T-cell (primary cell): ENCODE measurements at regions not wholly inside any gene's neighbourhood (a gene's known extent, or its start where the extent isn't known, plus 50 kb on each side); places are given as distances from the start of the nearest gene placed in this dataset.
"Not testable (repeated sequence)": the region's sequence is repeated elsewhere in the genome, so short reads cannot be mapped to it uniquely, and the experiment has no call there.

ENCODE experiments used
- ATAC-seq, 4 experiments: fragments of 200-7000 bp in 3 of 4; fragments of 150-1000 bp in 1 of 4; cut with Tn5 transposase; replicated peaks in 1 of 4; 1 replicate in 3 of 4; 2 replicates in 1 of 4; pipeline ENCODE4 v1.10.0; 2021; ENCODE audit warnings: moderate library complexity in 3 of 4, mild to moderate bottlenecking in 2 of 4, moderate number of reproducible peaks in 1 of 4
- CTCF ChIA-PET, 2 donors: fragments of 300-600 bp; sonication (Branson Sonifier 250); formaldehyde crosslinking; loops; one replicate each; lab custom pipeline; 2022; ENCODE audit warnings: antibody characterized with exemption in 2 of 2; lab: Charles Lee
- POLR2A ChIA-PET, 2 donors: fragments of 300-600 bp; sonication (Branson Sonifier 250); formaldehyde crosslinking; loops; one replicate each; lab custom pipeline; 2022; ENCODE audit warnings: antibody characterized with exemption in 2 of 2; lab: Charles Lee
- DNase-seq, 35 experiments: peaks; one replicate each; pipeline versions ENCODE4 v3.0.0 to v3.0.0-alpha.2; 2013 to 2023
- H3K27ac ChIP-seq: one replicate; pipeline ENCODE4 v1.5.1; 2013; ENCODE audit warnings: low read length
- H3K27me3 ChIP-seq, 2 experiments: replicated peaks in 1 of 2; 1 replicate in 1 of 2; 2 replicates in 1 of 2; pipeline versions ENCODE4 v1.6.1 to v1.7.0; 2013; ENCODE audit warnings: low read length in 1 of 2, mixed read lengths in 1 of 2; ENCODE audit not compliant: control insufficient read depth in 2 of 2, insufficient read depth in 2 of 2; ENCODE audit errors: extremely low read depth in 1 of 2
- H3K36me3 ChIP-seq, 2 donors: 1 replicate in 1 of 2; 2 replicates in 1 of 2; pipeline versions ENCODE4 v1.6.1 to v1.7.0; 2013; ENCODE audit warnings: low read length in 1 of 2; ENCODE audit not compliant: control insufficient read depth in 2 of 2, insufficient read depth in 1 of 2; ENCODE audit errors: extremely low read depth in 1 of 2
- H3K4me1 ChIP-seq, 2 experiments: 1 replicate in 1 of 2; 2 replicates in 1 of 2; pipeline versions ENCODE4 v1.6.1 to v1.7.0; 2013; ENCODE audit warnings: low read length in 2 of 2, mixed read lengths in 1 of 2; ENCODE audit not compliant: insufficient read depth in 2 of 2, control insufficient read depth in 1 of 2; ENCODE audit errors: extremely low read depth in 1 of 2
- H3K4me3 ChIP-seq, 2 donors: 1 replicate in 1 of 2; 2 replicates in 1 of 2; pipeline versions ENCODE4 v1.5.1 to v1.7.0; 2013; ENCODE audit warnings: mild to moderate bottlenecking in 2 of 2, low read length in 1 of 2, moderate library complexity in 1 of 2; ENCODE audit not compliant: control insufficient read depth in 1 of 2; ENCODE audit errors: extremely low read depth in 1 of 2
- H3K9me3 ChIP-seq: 2 replicates; pipeline ENCODE4 v1.7.0; 2013
- H3K27ac Mint-ChIP-seq, 2 donors: one replicate each; pipeline ENCODE4 v1.8.0; 2020 to 2021; ENCODE audit warnings: mild to moderate bottlenecking in 2 of 2, mixed read lengths in 2 of 2
- H3K27me3 Mint-ChIP-seq, 2 donors: one replicate each; pipeline ENCODE4 v1.8.0; 2021 to 2022; ENCODE audit warnings: mixed read lengths in 2 of 2
- H3K36me3 Mint-ChIP-seq: one replicate; pipeline ENCODE4 v1.8.0; 2021; ENCODE audit warnings: mixed read lengths
- H3K4me1 Mint-ChIP-seq, 3 donors: one replicate each; pipeline ENCODE4 v1.8.0; 2020 to 2022; ENCODE audit warnings: mixed read lengths in 3 of 3, mild to moderate bottlenecking in 1 of 3
- H3K4me3 Mint-ChIP-seq, 3 donors: one replicate each; pipeline ENCODE4 v1.8.0; 2020 to 2022; ENCODE audit warnings: mild to moderate bottlenecking in 3 of 3, mixed read lengths in 3 of 3, moderate library complexity in 3 of 3
- H3K9me3 Mint-ChIP-seq, 3 donors: one replicate each; pipeline ENCODE4 v1.8.0; 2020 to 2022; ENCODE audit warnings: mixed read lengths in 3 of 3
- WGBS: methylation state at CpG from one replicate; pipeline ENCODE4 v1.1.5; 2013; ENCODE audit warnings: missing lambda C conversion rate; ENCODE audit not compliant: insufficient coverage; 5-methylcytosine and 5-hydroxymethylcytosine counted together

- Mint-ChIP-seq H3K4me1 (no peaks in the 10 kb centered on the region), H3K27ac (no peak overlapping the region), H3K9me3 (peaks cover 0 to 8% (median 0%) of the 10 kb centered on the region in 3 donors), H3K4me3 (no peak overlapping the region), H3K36me3 (no peaks in the 10 kb centered on the region), H3K27me3 (peaks cover 0 to 3% of the 10 kb centered on the region in 2 donors)
- DNase-seq (no peak), ATAC-seq (no peak)
- H3K27me3 ChIP-seq = no peaks in the 10 kb centered on the region
- H3K4me3 ChIP-seq = no peak overlapping the region
- ChIA-PET CTCF (no interaction called here), POLR2A (no interaction called here)
- H3K4me1 ChIP-seq = no peaks in the 10 kb centered on the region
- no peaks in the 10 kb centered on the region for H3K9me3 ChIP-seq
- no peak overlapping the region for H3K27ac ChIP-seq
- no peaks in the 10 kb centered on the region for H3K36me3 ChIP-seq
Measured at GRCh38 chr1:174079796-174080195, 57.6 kb upstream of the RC3H1 start.

DNA sequence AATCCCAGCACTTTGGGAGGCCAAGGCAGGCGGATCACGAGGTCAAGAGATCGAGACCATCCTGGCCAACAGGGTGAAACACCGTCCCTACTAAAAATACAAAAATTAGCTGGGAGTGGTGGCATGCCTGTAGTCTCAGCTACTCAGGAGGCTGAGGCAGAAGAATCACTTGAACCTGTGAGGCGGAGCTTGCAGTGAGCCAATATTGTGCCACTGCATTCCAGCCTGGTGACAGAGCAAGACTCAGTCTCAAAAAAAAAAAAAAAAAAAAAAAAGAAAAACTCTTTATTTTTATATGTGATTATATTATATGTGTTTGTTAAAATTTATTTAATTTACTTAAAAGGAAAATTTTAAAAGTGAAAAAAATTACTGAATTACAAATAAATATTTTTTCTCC lies 56.8 kb upstream of the RC3H1 start:
- H3K36me3 Mint-ChIP-seq, ATAC-seq, H3K27ac ChIP-seq, H3K4me1 Mint-ChIP-seq, H3K27ac Mint-ChIP-seq, DNase-seq, H3K27me3 Mint-ChIP-seq, H3K4me3 ChIP-seq, H3K9me3 Mint-ChIP-seq, H3K27me3 ChIP-seq, H3K4me3 Mint-ChIP-seq, H3K36me3 ChIP-seq, POLR2A ChIA-PET, H3K4me1 ChIP-seq, H3K9me3 ChIP-seq: not testable (repeated sequence)
- WGBS = no CpG with 5 or more reads among the region's 5 CpGs
- CTCF ChIA-PET = interaction anchor here in 1 of 2 donors (0.7 kb wide), 1 partner anchor 152 kb away, joined by 4 read pairs; no protein-coding TSS in a partner anchor

GRCh38 chr1:174077749-174078490 lies 55.8 kb upstream of the RC3H1 start:
- peaks cover 0 to 3% of the 10 kb centered on the region in 2 donors for H3K27me3 Mint-ChIP-seq
- H3K4me1 Mint-ChIP-seq = no peaks in the 10 kb centered on the region
- H3K4me3 ChIP-seq = no peak overlapping the region
- CTCF ChIA-PET = no interaction called here
- no peaks in the 10 kb centered on the region for H3K36me3 ChIP-seq
- no peaks in the 10 kb centered on the region for H3K27me3 ChIP-seq
- H3K27ac ChIP-seq = no peak overlapping the region
- no peak for ATAC-seq
- WGBS = 74% methylated on average over 6 of the region's 7 CpGs
- no peaks in the 10 kb centered on the region for H3K36me3 Mint-ChIP-seq
- H3K27ac Mint-ChIP-seq = no peak overlapping the region
- H3K9me3 ChIP-seq = no peaks in the 10 kb centered on the region
- POLR2A ChIA-PET = no interaction called here
- no peak for DNase-seq
- H3K4me1 ChIP-seq = no peaks in the 10 kb centered on the region
- no peak overlapping the region for H3K4me3 Mint-ChIP-seq
- H3K9me3 Mint-ChIP-seq = peaks cover 0 to 8% (median 0%) of the 10 kb centered on the region in 3 donors

- H3K27ac ChIP-seq = no peak overlapping the region
- Mint-ChIP-seq H3K27ac (no peak overlapping the region), H3K36me3 (no peaks in the 10 kb centered on the region), H3K4me3 (no peak overlapping the region), H3K9me3 (no peaks in the 10 kb centered on the region), H3K4me1 (no peaks in the 10 kb centered on the region), H3K27me3 (peaks cover 3 to 5% of the 10 kb centered on the region in 2 donors)
- H3K4me3 ChIP-seq = no peak overlapping the region
- ChIA-PET POLR2A (interaction anchor here in 1 of 2 donors (0.6 kb wide), 1 partner anchor 18 kb away, joined by 3 read pairs; no protein-coding TSS in a partner anchor), CTCF (interaction anchor here in 1 of 2 donors (0.5 kb wide), 1 partner anchor 1217 kb away, joined by 3 read pairs; no protein-coding TSS in a partner anchor)
- WGBS = no CpG with 5 or more reads among the region's 2 CpGs
- no peaks in the 10 kb centered on the region for H3K27me3 ChIP-seq
- DNase-seq = no peak
- no peaks in the 10 kb centered on the region for H3K36me3 ChIP-seq
- no peaks in the 10 kb centered on the region for H3K9me3 ChIP-seq
- no peaks in the 10 kb centered on the region for H3K4me1 ChIP-seq
- no peak for ATAC-seq
Measured at GRCh38 chr1:174075245-174075692, 53.1 kb upstream of the RC3H1 start.

GRCh38 chr1:174074757-174075156 lies 52.6 kb upstream of the RC3H1 start:
- no peaks in the 10 kb centered on the region for H3K9me3 Mint-ChIP-seq
- H3K36me3 Mint-ChIP-seq = no peaks in the 10 kb centered on the region
- DNase-seq (peak in 1 of 35 experiments; percentile 16), ATAC-seq (no peak)
- Histone ChIP-seq H3K4me1 (no peaks in the 10 kb centered on the region), H3K36me3 (no peaks in the 10 kb centered on the region), H3K9me3 (no peaks in the 10 kb centered on the region), H3K27ac (no peak overlapping the region), H3K4me3 (no peak overlapping the region), H3K27me3 (no peaks in the 10 kb centered on the region)
- H3K4me3 Mint-ChIP-seq = no peak overlapping the region
- POLR2A ChIA-PET = no interaction called here
- H3K4me1 Mint-ChIP-seq = no peaks in the 10 kb centered on the region
- H3K27me3 Mint-ChIP-seq = peaks cover 3 to 5% of the 10 kb centered on the region in 2 donors
- CTCF ChIA-PET = no interaction called here
- WGBS = no CpG with 5 or more reads among the region's 2 CpGs
- H3K27ac Mint-ChIP-seq = no peak overlapping the region

DNA sequence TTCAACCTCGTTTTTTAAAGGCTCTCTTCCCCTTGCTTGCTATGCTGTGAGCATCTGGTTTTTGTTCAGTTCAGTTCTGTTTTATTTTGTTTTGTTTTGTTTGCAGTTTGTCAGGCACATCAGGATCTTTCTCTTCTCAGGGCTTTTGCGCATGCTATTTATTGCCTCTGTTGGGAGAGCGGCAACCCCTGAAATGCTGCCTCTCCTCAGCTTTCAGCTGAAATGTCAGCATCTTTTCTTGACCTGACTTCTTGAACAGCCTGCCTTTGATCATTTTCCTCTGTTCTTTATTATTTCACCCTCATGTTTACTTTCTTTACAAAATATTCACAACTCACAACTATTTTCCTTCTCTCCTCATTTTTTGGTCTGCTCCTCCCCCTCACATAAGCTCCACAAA lies 50.4 kb upstream of the RC3H1 start:
- no peak overlapping the region for H3K27ac ChIP-seq
- H3K4me1 Mint-ChIP-seq = peaks cover 11 to 12% (median 11%) of the 10 kb centered on the region in 3 donors
- H3K4me1 ChIP-seq = peaks cover 0 to 3% of the 10 kb centered on the region in 2 experiments
- 100% methylated on average over 2 of the region's 3 CpGs for WGBS
- ChIA-PET CTCF (interaction anchor here in 1 of 2 donors (0.8 kb wide), 1 partner anchor 1328 kb away, joined by 4 read pairs; no protein-coding TSS in a partner anchor), POLR2A (no interaction called here)
- no peaks in the 10 kb centered on the region for H3K9me3 ChIP-seq
- ATAC-seq (no peak), DNase-seq (no peak)
- H3K27me3 ChIP-seq = no peaks in the 10 kb centered on the region
- H3K27ac Mint-ChIP-seq = no peak overlapping the region
- no peaks in the 10 kb centered on the region for H3K36me3 Mint-ChIP-seq
- no peaks in the 10 kb centered on the region for H3K36me3 ChIP-seq
- H3K27me3 Mint-ChIP-seq = peaks cover 0 to 5% of the 10 kb centered on the region in 2 donors
- no peaks in the 10 kb centered on the region for H3K9me3 Mint-ChIP-seq
- no peak overlapping the region for H3K4me3 ChIP-seq
- no peak overlapping the region for H3K4me3 Mint-ChIP-seq
